ENCODE measurements at regions not wholly inside any gene's neighbourhood (a gene's known extent, or its start where the extent isn't known, plus 50 kb on each side); places are given as distances from the start of the nearest gene placed in this dataset.

- TF ChIP-seq, protein P1, sequence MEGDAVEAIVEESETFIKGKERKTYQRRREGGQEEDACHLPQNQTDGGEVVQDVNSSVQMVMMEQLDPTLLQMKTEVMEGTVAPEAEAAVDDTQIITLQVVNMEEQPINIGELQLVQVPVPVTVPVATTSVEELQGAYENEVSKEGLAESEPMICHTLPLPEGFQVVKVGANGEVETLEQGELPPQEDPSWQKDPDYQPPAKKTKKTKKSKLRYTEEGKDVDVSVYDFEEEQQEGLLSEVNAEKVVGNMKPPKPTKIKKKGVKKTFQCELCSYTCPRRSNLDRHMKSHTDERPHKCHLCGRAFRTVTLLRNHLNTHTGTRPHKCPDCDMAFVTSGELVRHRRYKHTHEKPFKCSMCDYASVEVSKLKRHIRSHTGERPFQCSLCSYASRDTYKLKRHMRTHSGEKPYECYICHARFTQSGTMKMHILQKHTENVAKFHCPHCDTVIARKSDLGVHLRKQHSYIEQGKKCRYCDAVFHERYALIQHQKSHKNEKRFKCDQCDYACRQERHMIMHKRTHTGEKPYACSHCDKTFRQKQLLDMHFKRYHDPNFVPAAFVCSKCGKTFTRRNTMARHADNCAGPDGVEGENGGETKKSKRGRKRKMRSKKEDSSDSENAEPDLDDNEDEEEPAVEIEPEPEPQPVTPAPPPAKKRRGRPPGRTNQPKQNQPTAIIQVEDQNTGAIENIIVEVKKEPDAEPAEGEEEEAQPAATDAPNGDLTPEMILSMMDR (conservative IDR thresholded peaks at IDR 0.05 in 1 of 2, IDR thresholded peaks at IDR 0.05 in 1 of 2; ENCODE audit: low read depth in 1 of 2, low read length in 2 of 2), result no peak
- TF ChIP-seq EZH2 (IDR thresholded peaks at IDR 0.05; ENCODE audit: low read length, missing control alignments), result no peak
Measured at GRCh38 chr10:36017137-36017536, 375.0 kb upstream of the FZD8 start.

Measured in fibroblast of lung (primary cell).